8988T (cell line): ENCODE measurements at regions not wholly inside any gene's neighbourhood (a gene's known extent, or its start where the extent isn't known, plus 50 kb on each side); places are given as distances from the start of the nearest gene placed in this dataset.

ENCODE experiments used
- DNase-seq: peaks from one replicate; pipeline ENCODE4 v3.0.0; 2011

- no peak for DNase-seq
Observed at GRCh38 chr19:46911456-46911855, 50.7 kb downstream of the ARHGAP35 start.

- DNase-seq: no peak
Observed at GRCh38 chr19:46913198-46913851, 52.5 kb downstream of the ARHGAP35 start.

- DNase-seq: no peak
Observed at GRCh38 chr19:46913852-46914430, 53.1 kb downstream of the ARHGAP35 start.

- no peak for DNase-seq
Observed at GRCh38 chr19:46915386-46915785, 54.6 kb downstream of the ARHGAP35 start.

- DNase-seq: no peak
Observed at GRCh38 chr19:46917002-46917401, 56.2 kb downstream of the ARHGAP35 start.

GRCh38 chr19:46919324-46919723 lies 58.5 kb downstream of the ARHGAP35 start:
- no peak for DNase-seq

- no peak for DNase-seq
Observed at GRCh38 chr19:46920362-46920761, 59.6 kb downstream of the ARHGAP35 start.

- no peak for DNase-seq
Observed at GRCh38 chr19:46921071-46921470, 60.3 kb downstream of the ARHGAP35 start.

GRCh38 chr19:46922465-46922864 lies 61.7 kb downstream of the ARHGAP35 start:
- DNase-seq: no peak

- no peak for DNase-seq
Observed at GRCh38 chr19:46924874-46925547, 64.2 kb downstream of the ARHGAP35 start.

GRCh38 chr19:46925548-46925950 lies 64.8 kb downstream of the ARHGAP35 start:
- no peak for DNase-seq

GRCh38 chr19:46926170-46927071 lies 65.6 kb downstream of the ARHGAP35 start:
- DNase-seq: no peak

GRCh38 chr19:46927106-46927505 lies 66.3 kb downstream of the ARHGAP35 start:
- no peak for DNase-seq

GRCh38 chr19:46927893-46928292 lies 67.1 kb downstream of the ARHGAP35 start:
- no peak for DNase-seq

- no peak for DNase-seq
Observed at GRCh38 chr19:46928951-46929350, 68.2 kb downstream of the ARHGAP35 start.

GRCh38 chr19:46931202-46931601 lies 70.4 kb downstream of the ARHGAP35 start:
- no peak for DNase-seq

- DNase-seq: peak; percentile 24
Observed at GRCh38 chr19:46932346-46932745, 71.5 kb downstream of the ARHGAP35 start.

- DNase-seq: no peak
Observed at GRCh38 chr19:46935066-46935663, 74.4 kb downstream of the ARHGAP35 start.

GRCh38 chr19:46943150-46943946 lies 76.3 kb upstream of the NPAS1 start:
- no peak for DNase-seq

GRCh38 chr19:46944123-46944748 lies 75.4 kb upstream of the NPAS1 start:
- DNase-seq: no peak

GRCh38 chr19:46944918-46945628 lies 74.6 kb upstream of the NPAS1 start:
- DNase-seq: no peak
